Stimulated activated CD4-positive, alpha-beta T cell treated with anti-CD3 and anti-CD28 coated beads, Interleukin-15, amount 100 ng/mL, for 24 hours (primary cell): ENCODE measurements at regions not wholly inside any gene's neighbourhood (a gene's known extent, or its start where the extent isn't known, plus 50 kb on each side); places are given as distances from the start of the nearest gene placed in this dataset.
"Not testable (repeated sequence)": the region's sequence is repeated elsewhere in the genome, so short reads cannot be mapped to it uniquely, and the experiment has no call there.

Experiments
- DNase-seq: peaks from one replicate; pipeline ENCODE4 v3.0.0-alpha.2; 2020

GRCh38 chr16:35585411-35585810 is 2126.0 kb downstream of the TP53TG3F start:
- DNase-seq = no peak

- DNase-seq = peak; percentile 6
Observed at GRCh38 chr16:35590913-35591312, 2131.5 kb downstream of the TP53TG3F start.

- no peak for DNase-seq
Observed at GRCh38 chr16:35596467-35596866, 2137.1 kb downstream of the TP53TG3F start.

- no peak for DNase-seq
Observed at GRCh38 chr16:35598696-35599332, 2139.4 kb downstream of the TP53TG3F start.

- no peak for DNase-seq
Observed at GRCh38 chr16:35599429-35600160, 2140.2 kb downstream of the TP53TG3F start.

- DNase-seq = not testable (repeated sequence)
Observed at GRCh38 chr16:35600161-35600555, 2140.7 kb downstream of the TP53TG3F start.

- DNase-seq = no peak
Observed at GRCh38 chr16:35602116-35602515, 2142.7 kb downstream of the TP53TG3F start.

- not testable (repeated sequence) for DNase-seq
Observed at GRCh38 chr16:35603371-35603770, 2144.0 kb downstream of the TP53TG3F start.

GRCh38 chr16:35605921-35606320 is 2146.5 kb downstream of the TP53TG3F start:
- no peak for DNase-seq

GRCh38 chr16:35614883-35615282 is 2155.5 kb downstream of the TP53TG3F start:
- not testable (repeated sequence) for DNase-seq

GRCh38 chr16:35619176-35619575 is 2159.8 kb downstream of the TP53TG3F start:
- not testable (repeated sequence) for DNase-seq

- no peak for DNase-seq
Observed at GRCh38 chr16:35626041-35626440, 2166.6 kb downstream of the TP53TG3F start.

GRCh38 chr16:35628976-35629375 is 2169.6 kb downstream of the TP53TG3F start:
- DNase-seq = no peak

- DNase-seq = no peak
Observed at GRCh38 chr16:35631261-35631945, 2172.0 kb downstream of the TP53TG3F start.

GRCh38 chr16:35636480-35637230 is 2177.2 kb downstream of the TP53TG3F start:
- DNase-seq = no peak

GRCh38 chr16:35637683-35638082 is 2178.3 kb downstream of the TP53TG3F start:
- DNase-seq = no peak

GRCh38 chr16:35639233-35640205 is 2180.1 kb downstream of the TP53TG3F start:
- no peak for DNase-seq

GRCh38 chr16:35642322-35642835 is 2183.0 kb downstream of the TP53TG3F start:
- DNase-seq = no peak

- no peak for DNase-seq
Observed at GRCh38 chr16:35651841-35652240, 2192.4 kb downstream of the TP53TG3F start.

GRCh38 chr16:35664091-35664693 is 2204.8 kb downstream of the TP53TG3F start:
- DNase-seq = no peak

- no peak for DNase-seq
Observed at GRCh38 chr16:35685085-35685484, 2225.7 kb downstream of the TP53TG3F start.
